GM12892 (cell line): ENCODE measurements at regions not wholly inside any gene's neighbourhood (a gene's known extent, or its start where the extent isn't known, plus 50 kb on each side); places are given as distances from the start of the nearest gene placed in this dataset.

Source experiments
- POLR2A ChIP-seq: IDR thresholded peaks from 2 replicates; pipeline ENCODE4 v1.6.1; 2011; ENCODE audit warnings: low read depth, low read length, control low read depth
- POLR2AphosphoS5 ChIP-seq: IDR thresholded peaks from 2 replicates; pipeline ENCODE4 v1.6.1; 2011; ENCODE audit warnings: low read depth, low read length, control low read depth
- TAF1 ChIP-seq: IDR thresholded peaks from 2 replicates; pipeline ENCODE4 v1.6.1; 2011; ENCODE audit warnings: low read depth, mild to moderate bottlenecking, control low read depth, low read length, borderline replicate concordance

GRCh38 chr13:64311948-64312347 is 2896.3 kb upstream of the PCDH20 start:
- TF ChIP-seq POLR2A: no peak
- TF ChIP-seq POLR2AphosphoS5: no peak
- no peak for TF ChIP-seq TAF1
